ENCODE measurements at regions not wholly inside any gene's neighbourhood (a gene's known extent, or its start where the extent isn't known, plus 50 kb on each side); places are given as distances from the start of the nearest gene placed in this dataset.

DNA sequence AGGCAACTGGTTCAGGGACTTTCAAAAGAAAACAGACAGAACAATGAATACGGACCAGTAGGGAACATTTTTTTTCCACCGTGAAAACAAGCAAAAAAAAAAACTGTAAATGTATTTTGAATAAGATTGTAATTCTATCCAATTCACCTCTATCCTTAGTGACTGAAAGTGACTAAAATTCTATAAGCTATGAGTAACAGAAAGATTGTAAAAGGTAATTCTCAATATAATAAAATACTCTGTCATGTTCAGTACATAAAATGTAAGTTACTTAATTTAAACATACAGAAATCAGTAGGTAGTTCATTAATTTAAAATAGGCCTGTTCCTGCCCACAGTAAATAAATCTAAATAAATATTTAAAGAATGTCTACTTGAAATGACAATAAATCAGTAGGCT is 368.2 kb upstream of the ARHGEF26 start:
- ChIA-PET POLR2A (no interaction called here), CTCF (no interaction called here)
- no peaks in the 10 kb centered on the region for H3K36me3 Mint-ChIP-seq (ENCODE audit: low read depth)

DNA sequence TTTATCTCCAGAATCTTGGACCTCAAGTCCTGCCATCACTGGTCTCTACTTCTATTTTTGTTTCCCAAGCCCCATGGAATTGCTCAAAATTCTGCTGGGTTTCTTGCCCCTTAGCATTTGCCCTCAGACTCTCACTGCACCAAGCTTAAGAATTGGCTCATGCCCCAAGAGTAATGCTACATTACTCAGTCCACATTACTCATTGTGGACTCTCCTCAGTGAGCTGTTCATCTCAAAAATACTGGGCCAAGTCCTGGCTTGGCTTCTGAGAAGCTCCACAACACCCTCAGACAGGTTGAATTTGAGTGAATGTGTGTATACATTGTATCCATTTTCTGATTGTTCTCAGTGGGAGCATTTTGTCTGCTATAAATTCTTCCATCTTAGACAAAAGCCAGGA is 364.4 kb upstream of the ARHGEF26 start:
- ChIA-PET POLR2A (no interaction called here), CTCF (interaction anchor here (1.3 kb wide), 1 partner anchor 8 kb away, joined by 5 read pairs; no protein-coding TSS in a partner anchor)
- Mint-ChIP-seq H3K9me3 (no peaks in the 10 kb centered on the region), H3K4me3 (no peak overlapping the region), H3K27me3 (no peaks in the 10 kb centered on the region), H3K36me3 (ENCODE audit: low read depth) (no peaks in the 10 kb centered on the region), H3K4me1 (ENCODE audit: low read depth) (no peaks in the 10 kb centered on the region), H3K27ac (no peak overlapping the region)
- DNase-seq (no peak), ATAC-seq (ENCODE audit: poor library complexity) (no peak)
- Histone ChIP-seq H3K36me3 (ENCODE audit: insufficient read depth, low read length) (no peaks in the 10 kb centered on the region), H3K9me3 (ENCODE audit: control insufficient read depth in 1 of 2, insufficient read depth in 1 of 2, low read length in 2 of 2) (no peaks in the 10 kb centered on the region), H3K27me3 (ENCODE audit: control insufficient read depth in 1 of 2, insufficient read depth in 2 of 2, low read length in 2 of 2) (no peaks in the 10 kb centered on the region), H3K4me3 (ENCODE audit: low read length) (no peak overlapping the region), H3K27ac (ENCODE audit: low read depth in 1 of 2, low read length in 2 of 2) (no peak overlapping the region), H3K4me1 (ENCODE audit: insufficient read depth, low read length) (no peaks in the 10 kb centered on the region)
- no peak for TF ChIP-seq CTCF (IDR thresholded peaks at IDR 0.05)
- intact Hi-C loops (cut with DNase I, micrococcal nuclease): no loop called here

More for the DNA sequence above, 368.2 kb upstream of the ARHGEF26 start:
- H3K27me3 ChIP-seq (ENCODE audit: control insufficient read depth in 1 of 2, insufficient read depth in 2 of 2, low read length in 2 of 2): no peaks in the 10 kb centered on the region
- H3K9me3 ChIP-seq (ENCODE audit: control insufficient read depth in 1 of 2, insufficient read depth in 1 of 2, low read length in 2 of 2): no peaks in the 10 kb centered on the region
- no peaks in the 10 kb centered on the region for H3K9me3 Mint-ChIP-seq
- no peak overlapping the region for H3K27ac ChIP-seq (ENCODE audit: low read depth in 1 of 2, low read length in 2 of 2)
- no peaks in the 10 kb centered on the region for H3K36me3 ChIP-seq (ENCODE audit: insufficient read depth, low read length)
- H3K4me3 ChIP-seq (ENCODE audit: low read length): no peak overlapping the region
- ATAC-seq (ENCODE audit: poor library complexity) (no peak), DNase-seq (no peak)
- no peak for TF ChIP-seq CTCF (IDR thresholded peaks at IDR 0.05)
- H3K4me1 ChIP-seq (ENCODE audit: insufficient read depth, low read length): no peaks in the 10 kb centered on the region
- intact Hi-C loops (cut with DNase I, micrococcal nuclease): loop anchor here in 1 of 2 experiments (1.0 kb wide), 1 partner anchor 8 kb away; no protein-coding TSS in a partner anchor
- no peaks in the 10 kb centered on the region for H3K4me1 Mint-ChIP-seq (ENCODE audit: low read depth)
- no peak overlapping the region for H3K4me3 Mint-ChIP-seq
- no peaks in the 10 kb centered on the region for H3K27me3 Mint-ChIP-seq
- H3K27ac Mint-ChIP-seq: no peak overlapping the region

DNA sequence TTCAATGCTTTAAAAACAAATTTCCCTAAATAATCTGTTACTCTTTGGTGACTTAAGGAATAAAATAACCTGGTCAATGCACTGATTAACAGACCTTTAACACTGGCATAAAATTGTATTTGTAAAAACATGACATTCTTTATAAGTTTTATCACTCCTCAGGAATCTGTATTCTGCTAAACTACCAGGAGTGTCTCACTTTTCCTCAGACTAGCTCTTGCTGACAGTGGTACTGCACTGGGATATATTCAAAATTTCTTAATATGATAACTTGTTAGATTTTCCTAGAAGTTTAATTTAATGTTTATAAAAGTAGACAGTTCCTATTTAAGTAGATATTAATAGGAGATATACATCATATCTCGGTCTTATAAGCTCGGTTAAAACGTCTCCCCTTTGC is 363.4 kb upstream of the ARHGEF26 start:
- ChIA-PET POLR2A (no interaction called here), CTCF (interaction anchor here (1.3 to 1.7 kb wide), 2 partner anchors 9 to 35 kb away, joined by 4 to 5 read pairs; no protein-coding TSS in a partner anchor)
- no peaks in the 10 kb centered on the region for H3K36me3 ChIP-seq (ENCODE audit: insufficient read depth, low read length)
- DNase-seq (no peak), ATAC-seq (ENCODE audit: poor library complexity) (no peak)
- no peaks in the 10 kb centered on the region for H3K27me3 Mint-ChIP-seq
- H3K27ac Mint-ChIP-seq: no peak overlapping the region
- no peaks in the 10 kb centered on the region for H3K9me3 Mint-ChIP-seq
- no peaks in the 10 kb centered on the region for H3K4me1 ChIP-seq (ENCODE audit: insufficient read depth, low read length)
- no peak overlapping the region for H3K4me3 Mint-ChIP-seq
- H3K4me3 ChIP-seq (ENCODE audit: low read length): no peak overlapping the region
- no peaks in the 10 kb centered on the region for H3K4me1 Mint-ChIP-seq (ENCODE audit: low read depth)
- H3K27ac ChIP-seq (ENCODE audit: low read depth in 1 of 2, low read length in 2 of 2): no peak overlapping the region
- intact Hi-C loops (cut with DNase I, micrococcal nuclease): no loop called here
- TF ChIP-seq CTCF (IDR thresholded peaks at IDR 0.05): no peak
- no peaks in the 10 kb centered on the region for H3K9me3 ChIP-seq (ENCODE audit: control insufficient read depth in 1 of 2, insufficient read depth in 1 of 2, low read length in 2 of 2)
- H3K27me3 ChIP-seq (ENCODE audit: control insufficient read depth in 1 of 2, insufficient read depth in 2 of 2, low read length in 2 of 2): no peaks in the 10 kb centered on the region
- no peaks in the 10 kb centered on the region for H3K36me3 Mint-ChIP-seq (ENCODE audit: low read depth)
